NCI-H526 treated with DMSO at 0.1 percent for 48 hours (cell line): ENCODE measurements at regions not wholly inside any gene's neighbourhood (a gene's known extent, or its start where the extent isn't known, plus 50 kb on each side); places are given as distances from the start of the nearest gene placed in this dataset.

Experiments
- DNase-seq: peaks from one replicate; lab custom pipeline; 2025; lab: John Stamatoyannopoulos, UW

DNA sequence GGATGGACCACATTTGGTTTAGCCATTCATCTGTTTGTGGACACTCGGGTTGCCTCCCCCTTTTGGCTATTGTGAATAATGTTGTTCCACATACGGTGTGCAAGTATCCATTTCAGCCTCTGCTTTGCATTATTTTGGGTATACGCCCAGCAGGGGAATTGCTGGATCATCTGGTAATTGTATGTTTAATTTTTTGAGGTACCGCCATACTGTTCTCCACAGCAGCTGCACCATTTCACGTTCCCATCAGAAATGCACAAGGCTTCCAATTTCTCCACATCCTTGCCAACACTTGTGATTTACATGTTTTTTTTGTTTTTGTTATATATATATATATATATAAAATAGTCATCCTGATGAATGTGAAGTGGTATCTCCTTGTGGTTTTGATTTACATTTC, 54.6 kb upstream of the TWIST2 start:
- DNase-seq = no peak

DNA sequence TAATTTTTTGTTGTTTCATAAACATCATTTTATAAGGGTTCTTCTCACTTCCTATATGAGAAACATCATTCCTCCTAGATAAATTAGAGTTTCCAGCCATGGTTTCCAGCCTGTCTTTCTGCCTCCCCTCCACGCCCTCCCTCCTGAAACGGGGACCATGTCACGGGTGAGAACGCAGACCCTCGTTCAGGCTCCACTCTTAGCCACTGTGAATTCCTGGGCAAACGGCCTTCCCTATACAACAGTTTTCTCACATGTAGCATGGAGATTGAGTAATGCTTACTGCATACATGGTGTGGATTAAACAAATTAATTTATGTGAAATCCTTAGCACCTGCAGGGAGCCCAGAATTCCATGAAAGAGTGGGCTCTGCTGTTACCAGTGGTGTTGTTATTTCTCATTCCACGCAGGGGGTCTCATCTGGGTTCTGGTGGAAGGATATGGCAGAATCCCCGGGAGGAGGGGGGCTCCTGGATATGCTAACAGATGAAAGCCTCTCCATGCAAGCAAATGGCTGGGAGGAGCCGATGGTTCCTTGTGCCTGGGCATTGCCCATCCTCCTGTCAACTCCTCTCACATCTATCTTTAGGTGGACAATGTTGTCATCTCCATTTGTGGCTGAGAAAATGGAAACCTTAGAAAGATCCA, 54.0 kb upstream of the TWIST2 start:
- no peak for DNase-seq

DNA sequence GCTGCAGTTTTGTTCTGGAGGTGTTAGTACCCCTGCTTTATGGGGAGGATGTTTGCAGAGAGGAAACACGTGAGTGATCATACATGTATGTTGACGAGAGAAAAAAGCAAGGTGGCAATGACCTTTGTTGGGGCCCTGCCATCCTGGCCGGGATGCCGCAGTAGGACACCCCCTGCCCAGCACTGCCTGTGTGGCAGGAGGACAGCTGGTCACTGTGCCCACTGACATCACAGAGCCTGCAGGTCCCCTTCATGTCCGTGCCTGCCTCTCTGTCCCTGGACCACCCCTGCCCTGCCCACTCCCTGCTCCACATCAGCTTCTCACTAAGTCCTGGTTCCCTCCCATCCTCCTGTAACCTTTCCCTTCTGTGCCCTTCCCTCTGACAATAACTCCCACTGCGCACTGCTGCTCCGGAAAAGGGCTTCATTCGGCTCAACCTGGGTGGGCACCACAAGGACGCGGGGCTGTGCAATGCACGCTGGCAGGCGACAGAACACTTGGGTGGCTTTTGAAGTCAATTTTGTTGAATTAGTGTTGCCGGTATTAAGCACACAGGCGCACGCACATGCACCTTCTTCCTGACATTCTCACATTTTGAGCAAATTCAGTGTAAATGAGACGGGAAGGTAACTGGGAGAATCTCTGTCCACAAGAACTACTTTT, 51.5 kb upstream of the TWIST2 start:
- no peak for DNase-seq

DNA sequence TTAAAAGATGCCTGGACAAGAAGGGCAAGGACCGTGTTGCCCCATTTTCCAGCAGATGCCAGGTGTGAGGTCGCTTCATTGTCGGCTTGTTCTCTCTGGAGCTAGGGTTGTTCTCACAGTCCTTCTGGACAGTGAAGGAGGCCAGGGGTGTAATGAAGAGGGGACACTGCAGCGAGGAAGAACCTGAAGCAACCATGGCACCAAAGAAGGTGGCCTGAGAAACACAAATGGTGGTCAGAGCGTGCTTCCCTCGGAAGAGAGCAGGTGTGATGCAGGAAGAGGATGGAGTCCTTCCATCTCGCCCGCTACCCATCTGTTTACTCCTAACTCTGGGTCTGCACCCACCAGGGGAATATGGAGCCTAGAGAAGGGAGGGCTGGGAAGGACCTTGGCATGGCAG, 50.3 kb upstream of the TWIST2 start:
- no peak for DNase-seq
